WTC11 (cell line): ENCODE measurements at regions not wholly inside any gene's neighbourhood (a gene's known extent, or its start where the extent isn't known, plus 50 kb on each side); places are given as distances from the start of the nearest gene placed in this dataset.

ENCODE experiments used
- ESRRA ChIP-seq: sonication (generic); formaldehyde crosslinking; IDR thresholded peaks from 2 replicates; pipeline ENCODE4 v1.8.1; 2022; ENCODE audit warnings: mild to moderate bottlenecking, missing genetic modification reagents, borderline replicate concordance
- USF1 ChIP-seq: sonication (generic); formaldehyde crosslinking; IDR thresholded peaks from 2 replicates; pipeline ENCODE4 v1.8.0; 2022; ENCODE audit warnings: mild to moderate bottlenecking, missing genetic modification reagents
- TF ChIP-seq, protein P1 (sequence below): sonication (generic); formaldehyde crosslinking; IDR thresholded peaks from 2 replicates; pipeline ENCODE4 v1.8.1; 2022; ENCODE audit warnings: missing genetic modification reagents, borderline replicate concordance
- TF ChIP-seq, protein P2 (sequence below): fragments of 200-600 bp; IDR thresholded peaks from 2 replicates; pipeline ENCODE4 v1.8.0; 2022; ENCODE audit warnings: antibody characterized with exemption

GRCh38 chr9:25302601-25303000, 375.6 kb downstream of the TUSC1 start:
- TF ChIP-seq, protein P1, sequence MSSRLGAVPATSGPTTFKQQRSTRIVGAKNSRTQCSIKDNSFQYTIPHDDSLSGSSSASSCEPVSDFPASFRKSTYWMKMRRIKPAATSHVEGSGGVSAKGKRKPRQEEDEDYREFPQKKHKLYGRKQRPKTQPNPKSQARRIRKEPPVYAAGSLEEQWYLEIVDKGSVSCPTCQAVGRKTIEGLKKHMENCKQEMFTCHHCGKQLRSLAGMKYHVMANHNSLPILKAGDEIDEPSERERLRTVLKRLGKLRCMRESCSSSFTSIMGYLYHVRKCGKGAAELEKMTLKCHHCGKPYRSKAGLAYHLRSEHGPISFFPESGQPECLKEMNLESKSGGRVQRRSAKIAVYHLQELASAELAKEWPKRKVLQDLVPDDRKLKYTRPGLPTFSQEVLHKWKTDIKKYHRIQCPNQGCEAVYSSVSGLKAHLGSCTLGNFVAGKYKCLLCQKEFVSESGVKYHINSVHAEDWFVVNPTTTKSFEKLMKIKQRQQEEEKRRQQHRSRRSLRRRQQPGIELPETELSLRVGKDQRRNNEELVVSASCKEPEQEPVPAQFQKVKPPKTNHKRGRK = no peak
- no peak for TF ChIP-seq ESRRA (CRISPR knock-in tag)
- no peak for TF ChIP-seq USF1
- TF ChIP-seq, protein P2, sequence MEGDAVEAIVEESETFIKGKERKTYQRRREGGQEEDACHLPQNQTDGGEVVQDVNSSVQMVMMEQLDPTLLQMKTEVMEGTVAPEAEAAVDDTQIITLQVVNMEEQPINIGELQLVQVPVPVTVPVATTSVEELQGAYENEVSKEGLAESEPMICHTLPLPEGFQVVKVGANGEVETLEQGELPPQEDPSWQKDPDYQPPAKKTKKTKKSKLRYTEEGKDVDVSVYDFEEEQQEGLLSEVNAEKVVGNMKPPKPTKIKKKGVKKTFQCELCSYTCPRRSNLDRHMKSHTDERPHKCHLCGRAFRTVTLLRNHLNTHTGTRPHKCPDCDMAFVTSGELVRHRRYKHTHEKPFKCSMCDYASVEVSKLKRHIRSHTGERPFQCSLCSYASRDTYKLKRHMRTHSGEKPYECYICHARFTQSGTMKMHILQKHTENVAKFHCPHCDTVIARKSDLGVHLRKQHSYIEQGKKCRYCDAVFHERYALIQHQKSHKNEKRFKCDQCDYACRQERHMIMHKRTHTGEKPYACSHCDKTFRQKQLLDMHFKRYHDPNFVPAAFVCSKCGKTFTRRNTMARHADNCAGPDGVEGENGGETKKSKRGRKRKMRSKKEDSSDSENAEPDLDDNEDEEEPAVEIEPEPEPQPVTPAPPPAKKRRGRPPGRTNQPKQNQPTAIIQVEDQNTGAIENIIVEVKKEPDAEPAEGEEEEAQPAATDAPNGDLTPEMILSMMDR = no peak
